ENCODE measurements at regions not wholly inside any gene's neighbourhood (a gene's known extent, or its start where the extent isn't known, plus 50 kb on each side); places are given as distances from the start of the nearest gene placed in this dataset.

DNA sequence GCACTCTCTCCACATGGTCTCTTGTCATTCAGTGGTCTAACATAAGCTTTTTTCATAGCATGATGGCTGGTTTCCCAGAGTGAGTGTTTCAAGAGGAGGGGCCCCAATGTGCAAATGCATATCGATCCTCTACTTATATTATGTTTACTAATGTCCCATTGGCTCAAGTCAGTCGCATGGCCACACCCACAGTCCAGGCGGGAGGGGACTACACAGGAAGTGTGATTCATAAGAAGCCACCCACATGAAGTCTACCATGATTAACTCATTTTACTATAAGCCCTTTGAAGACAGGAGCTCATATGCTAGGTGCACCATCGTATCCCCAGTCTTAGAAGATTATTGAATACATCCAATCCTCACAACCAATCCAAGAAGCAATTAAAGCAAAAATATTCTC, 89.5 kb upstream of the ISX start:
- Histone ChIP-seq H3K27ac (replicated peaks in 1 of 4) (no peak overlapping the region), H3K36me3 (no peaks in the 10 kb centered on the region), H3K27me3 (peaks cover 0 to 5% (median 0%) of the 10 kb centered on the region in 4 donors), H3K9me3 (peaks cover 0 to 4% (median 0%) of the 10 kb centered on the region in 4 donors), H3K4me3 (no peak overlapping the region), H3K4me1 (no peaks in the 10 kb centered on the region)
- 76% methylated on average over 4 of the region's 4 CpGs for WGBS
- intact Hi-C loops (cut with DNase I): no loop called here
- no peak for DNase-seq (ENCODE audit: extremely low spot score)
- TF ChIP-seq POLR2A (IDR thresholded peaks at IDR 0.05; ENCODE audit: low read depth) (no peak), POLR2AphosphoS5 (IDR thresholded peaks at IDR 0.05) (no peak), EP300 (IDR thresholded peaks at IDR 0.05) (no peak)
- TF ChIP-seq, protein P1, sequence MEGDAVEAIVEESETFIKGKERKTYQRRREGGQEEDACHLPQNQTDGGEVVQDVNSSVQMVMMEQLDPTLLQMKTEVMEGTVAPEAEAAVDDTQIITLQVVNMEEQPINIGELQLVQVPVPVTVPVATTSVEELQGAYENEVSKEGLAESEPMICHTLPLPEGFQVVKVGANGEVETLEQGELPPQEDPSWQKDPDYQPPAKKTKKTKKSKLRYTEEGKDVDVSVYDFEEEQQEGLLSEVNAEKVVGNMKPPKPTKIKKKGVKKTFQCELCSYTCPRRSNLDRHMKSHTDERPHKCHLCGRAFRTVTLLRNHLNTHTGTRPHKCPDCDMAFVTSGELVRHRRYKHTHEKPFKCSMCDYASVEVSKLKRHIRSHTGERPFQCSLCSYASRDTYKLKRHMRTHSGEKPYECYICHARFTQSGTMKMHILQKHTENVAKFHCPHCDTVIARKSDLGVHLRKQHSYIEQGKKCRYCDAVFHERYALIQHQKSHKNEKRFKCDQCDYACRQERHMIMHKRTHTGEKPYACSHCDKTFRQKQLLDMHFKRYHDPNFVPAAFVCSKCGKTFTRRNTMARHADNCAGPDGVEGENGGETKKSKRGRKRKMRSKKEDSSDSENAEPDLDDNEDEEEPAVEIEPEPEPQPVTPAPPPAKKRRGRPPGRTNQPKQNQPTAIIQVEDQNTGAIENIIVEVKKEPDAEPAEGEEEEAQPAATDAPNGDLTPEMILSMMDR (IDR thresholded peaks at IDR 0.05): no peak

DNA sequence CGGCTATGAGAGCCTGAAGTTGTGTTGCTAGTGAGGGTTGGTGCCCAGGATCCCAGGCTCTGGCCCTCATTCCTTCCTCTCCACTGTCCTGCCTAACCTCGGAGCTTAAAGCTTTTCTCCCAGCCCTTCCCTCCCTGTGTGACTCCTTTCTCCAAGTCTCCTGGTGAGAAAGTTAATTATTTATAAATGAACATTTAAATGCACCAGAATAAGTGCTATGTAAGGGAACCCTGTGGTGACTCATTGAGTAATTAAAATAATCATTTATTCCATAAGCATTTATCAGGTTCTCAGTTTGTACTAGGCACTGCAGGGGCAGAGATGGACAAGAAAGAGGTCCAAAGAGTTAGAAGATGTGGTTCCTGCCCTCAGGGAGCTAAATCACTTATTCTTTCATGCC, 89.1 kb upstream of the ISX start:
- WGBS: 61% methylated on average over 2 of the region's 2 CpGs
- peaks cover 0 to 4% (median 0%) of the 10 kb centered on the region in 4 donors for H3K9me3 ChIP-seq
- peaks cover 0 to 1% (median 0%) of the 10 kb centered on the region in 4 donors for H3K27me3 ChIP-seq
- intact Hi-C loops (cut with DNase I): no loop called here
- DNase-seq (ENCODE audit: extremely low spot score): no peak
- H3K27ac ChIP-seq (replicated peaks in 1 of 4): no peak overlapping the region
- TF ChIP-seq EP300 (IDR thresholded peaks at IDR 0.05) (no peak), POLR2AphosphoS5 (IDR thresholded peaks at IDR 0.05) (no peak), POLR2A (IDR thresholded peaks at IDR 0.05; ENCODE audit: low read depth) (no peak)
- TF ChIP-seq, protein P1 (IDR thresholded peaks at IDR 0.05): no peak
- no peak overlapping the region for H3K4me3 ChIP-seq
- no peaks in the 10 kb centered on the region for H3K4me1 ChIP-seq
- H3K36me3 ChIP-seq: no peaks in the 10 kb centered on the region

DNA sequence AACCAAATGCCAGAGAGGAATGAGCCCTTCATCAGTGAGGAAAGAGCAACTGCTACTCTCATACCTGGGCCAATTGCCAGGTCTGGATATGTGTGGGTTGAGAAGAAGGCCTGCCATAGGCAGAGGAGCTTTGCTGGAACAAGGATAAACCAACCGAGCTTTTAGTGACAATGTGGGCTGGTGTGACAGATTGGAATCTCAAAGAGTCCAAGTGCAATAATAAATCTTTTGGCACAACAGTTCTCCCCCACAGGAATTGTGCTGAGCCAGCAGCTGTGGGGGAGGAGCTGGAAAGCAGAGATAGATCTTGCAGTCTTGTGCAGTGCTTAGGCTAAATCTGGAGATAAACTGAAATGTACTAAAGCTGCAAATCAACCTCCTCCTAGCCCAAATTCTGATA, 79.4 kb upstream of the ISX start:
- Histone ChIP-seq H3K4me3 (no peak overlapping the region), H3K27ac (replicated peaks in 1 of 4) (no peak overlapping the region), H3K9me3 (peaks cover 0 to 46% (median 21%) of the 10 kb centered on the region in 4 donors), H3K4me1 (no peaks in the 10 kb centered on the region), H3K36me3 (no peaks in the 10 kb centered on the region), H3K27me3 (peaks cover 0 to 14% (median 0%) of the 10 kb centered on the region in 4 donors)
- intact Hi-C loops (cut with DNase I): no loop called here
- no peak for DNase-seq (ENCODE audit: extremely low spot score)
- TF ChIP-seq POLR2A (IDR thresholded peaks at IDR 0.05; ENCODE audit: low read depth) (no peak), POLR2AphosphoS5 (IDR thresholded peaks at IDR 0.05) (no peak), EP300 (IDR thresholded peaks at IDR 0.05) (no peak)
- TF ChIP-seq, protein P1 (IDR thresholded peaks at IDR 0.05): no peak
- 29% methylated on average over 1 of the region's 1 CpG for WGBS

DNA sequence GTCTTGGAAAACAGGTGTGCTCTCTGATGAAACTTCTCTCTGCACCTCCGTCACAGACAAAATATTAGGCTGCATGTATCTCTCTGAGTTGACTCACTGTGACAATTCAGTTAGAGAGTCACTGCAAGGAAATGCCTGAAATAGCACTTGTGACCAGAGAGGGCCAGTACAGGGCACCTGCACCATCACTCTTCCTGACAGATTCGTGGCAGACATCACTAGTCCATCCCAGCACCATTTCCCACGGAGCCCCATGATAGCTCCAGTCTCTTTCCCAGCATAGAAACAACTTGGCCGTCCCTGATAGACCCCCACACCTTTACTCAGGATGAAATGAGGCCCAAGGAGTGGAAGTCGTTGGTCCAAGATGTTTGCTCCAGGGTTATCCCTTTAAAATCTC, 73.3 kb upstream of the ISX start:
- peaks cover 0 to 20% (median 0%) of the 10 kb centered on the region in 4 donors for H3K27me3 ChIP-seq
- no peaks in the 10 kb centered on the region for H3K4me1 ChIP-seq
- no peak overlapping the region for H3K4me3 ChIP-seq
- H3K36me3 ChIP-seq: no peaks in the 10 kb centered on the region
- intact Hi-C loops (cut with DNase I): no loop called here
- peaks cover 0 to 23% (median 8%) of the 10 kb centered on the region in 4 donors for H3K9me3 ChIP-seq
- no peak overlapping the region for H3K27ac ChIP-seq (replicated peaks in 1 of 4)
- TF ChIP-seq POLR2AphosphoS5 (IDR thresholded peaks at IDR 0.05) (no peak), POLR2A (IDR thresholded peaks at IDR 0.05; ENCODE audit: low read depth) (no peak), EP300 (IDR thresholded peaks at IDR 0.05) (no peak)
- TF ChIP-seq, protein P1 (IDR thresholded peaks at IDR 0.05): no peak
- DNase-seq (ENCODE audit: extremely low spot score): no peak
- 58% methylated on average over 5 of the region's 5 CpGs for WGBS

DNA sequence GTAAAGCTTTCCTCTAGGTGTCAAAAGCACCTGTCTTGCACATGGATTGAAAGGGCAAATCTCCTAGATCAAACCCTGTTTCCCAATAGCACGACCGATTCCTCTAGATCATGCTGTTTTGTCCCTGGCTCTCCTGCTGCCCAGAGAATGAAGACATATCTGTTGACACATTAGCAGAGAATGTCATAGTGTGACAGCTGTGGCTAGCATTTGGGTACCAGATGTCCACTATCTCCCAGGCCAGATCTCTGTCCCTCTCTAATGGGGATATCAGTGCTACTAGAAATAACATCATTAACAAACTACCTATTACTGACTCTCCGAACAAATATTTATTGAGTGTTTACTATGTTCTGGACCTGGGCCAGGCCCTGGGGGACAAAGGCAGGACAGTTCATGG, 72.4 kb upstream of the ISX start:
- Histone ChIP-seq H3K4me3 (no peak overlapping the region), H3K4me1 (no peaks in the 10 kb centered on the region), H3K27ac (replicated peaks in 1 of 4) (no peak overlapping the region), H3K9me3 (peaks cover 0 to 16% (median 4%) of the 10 kb centered on the region in 4 donors), H3K36me3 (no peaks in the 10 kb centered on the region), H3K27me3 (peaks cover 0 to 20% (median 0%) of the 10 kb centered on the region in 4 donors)
- intact Hi-C loops (cut with DNase I): no loop called here
- DNase-seq (ENCODE audit: extremely low spot score): no peak
- TF ChIP-seq POLR2A (IDR thresholded peaks at IDR 0.05; ENCODE audit: low read depth) (no peak), EP300 (IDR thresholded peaks at IDR 0.05) (no peak), POLR2AphosphoS5 (IDR thresholded peaks at IDR 0.05) (no peak)
- TF ChIP-seq, protein P1 (IDR thresholded peaks at IDR 0.05): no peak
- 91% methylated on average over 3 of the region's 3 CpGs for WGBS
